ENCODE measurements at regions not wholly inside any gene's neighbourhood (a gene's known extent, or its start where the extent isn't known, plus 50 kb on each side); places are given as distances from the start of the nearest gene placed in this dataset.

- DNase-seq (ENCODE audit: low read depth) = no peak
- no peak for TF ChIP-seq CTCF (IDR thresholded peaks at IDR 0.05; ENCODE audit: low read depth, low read length, missing control alignments)
- no peak overlapping the region for H3K4me3 ChIP-seq (ENCODE audit: low read depth, low read length)
These were observed 182.7 kb downstream of the C7orf25 start for GRCh38 chr7:42729053-42729765.

DNA sequence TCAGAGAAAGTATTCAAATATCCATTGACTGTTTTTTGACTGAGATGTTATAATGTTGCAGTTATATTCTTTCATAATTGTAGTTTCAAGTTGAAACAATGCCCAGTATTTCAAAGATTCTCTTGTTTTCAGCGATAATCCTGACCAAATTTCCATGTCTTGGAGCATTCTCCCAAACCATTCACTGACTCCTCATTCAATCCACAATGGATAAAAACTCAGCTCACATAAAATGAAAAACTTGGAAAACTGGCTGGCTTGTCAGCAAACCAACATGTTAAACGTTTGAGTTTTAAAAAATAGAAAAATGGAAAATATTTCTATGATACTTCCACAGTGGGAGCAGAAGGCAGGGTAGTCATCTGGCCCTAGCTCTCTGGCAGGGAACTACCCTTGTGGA lies 184.4 kb downstream of the C7orf25 start:
- DNase-seq (ENCODE audit: low read depth) = no peak
- no peak overlapping the region for H3K4me3 ChIP-seq (ENCODE audit: low read depth, low read length)
- TF ChIP-seq CTCF (IDR thresholded peaks at IDR 0.05; ENCODE audit: low read depth, low read length, missing control alignments) = no peak

DNA sequence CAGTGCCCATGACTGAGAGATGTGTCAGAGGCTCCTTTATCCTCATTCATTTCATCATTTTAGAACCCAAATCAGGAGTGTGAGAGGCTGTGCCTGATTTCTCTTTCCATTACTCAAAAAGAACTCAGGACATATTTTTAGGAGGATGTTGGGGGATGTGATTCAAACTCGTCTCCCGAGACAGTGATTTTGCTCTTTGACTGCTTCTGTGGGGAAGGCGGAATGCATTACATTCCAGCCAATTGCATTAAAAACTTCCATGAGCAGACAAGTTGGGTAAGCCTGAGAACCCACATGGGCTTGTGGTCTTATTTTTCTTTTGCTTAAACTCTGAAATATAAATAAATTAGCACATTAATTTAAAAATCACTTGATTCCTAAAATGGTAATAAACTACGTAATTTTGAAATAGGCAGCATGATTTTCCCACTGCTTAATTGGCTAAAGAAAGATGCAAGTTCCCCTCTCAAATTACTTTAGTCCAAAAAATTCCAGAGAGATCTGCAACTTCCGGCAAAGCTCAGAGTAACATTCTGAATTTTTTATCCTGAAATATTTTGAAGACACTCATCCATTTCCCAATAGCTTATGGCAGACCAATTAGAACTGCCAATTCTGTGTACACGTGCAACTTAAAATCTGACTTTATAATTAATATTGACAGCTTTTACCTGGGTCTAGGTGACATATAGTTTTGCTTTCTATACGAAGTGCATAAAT lies 185.6 kb downstream of the C7orf25 start:
- H3K4me3 ChIP-seq (ENCODE audit: low read depth, low read length) = no peak overlapping the region
- no peak for TF ChIP-seq CTCF (IDR thresholded peaks at IDR 0.05; ENCODE audit: low read depth, low read length, missing control alignments)
- DNase-seq (ENCODE audit: low read depth) = no peak

DNA sequence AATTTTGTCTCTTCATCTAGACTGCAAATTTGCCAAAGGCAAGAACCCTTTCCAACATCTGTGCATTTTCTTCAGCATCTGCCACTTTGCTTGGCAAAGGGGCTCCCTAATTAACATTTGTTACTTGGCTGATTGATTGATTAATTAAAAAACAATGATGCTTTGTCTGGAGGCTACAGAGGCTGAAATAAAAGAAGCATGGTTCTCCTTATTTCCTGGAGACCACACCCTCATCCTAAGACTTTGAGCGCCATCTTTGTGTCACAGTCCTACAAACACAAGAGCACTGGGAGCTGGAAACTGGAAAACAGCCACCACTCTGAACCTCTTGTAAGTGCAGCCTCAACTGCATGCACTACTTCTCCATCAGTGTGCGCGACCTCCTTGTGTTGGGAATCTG lies 189.2 kb downstream of the C7orf25 start:
- H3K4me3 ChIP-seq (ENCODE audit: low read depth, low read length) = no peak overlapping the region
- no peak for DNase-seq (ENCODE audit: low read depth)
- TF ChIP-seq CTCF (IDR thresholded peaks at IDR 0.05; ENCODE audit: low read depth, low read length, missing control alignments) = no peak

GRCh38 chr7:42722198-42722597 lies 189.7 kb downstream of the C7orf25 start:
- no peak for TF ChIP-seq CTCF (IDR thresholded peaks at IDR 0.05; ENCODE audit: low read depth, low read length, missing control alignments)
- H3K4me3 ChIP-seq (ENCODE audit: low read depth, low read length) = no peak overlapping the region
- DNase-seq (ENCODE audit: low read depth) = no peak

- no peak for DNase-seq (ENCODE audit: low read depth)
- H3K4me3 ChIP-seq (ENCODE audit: low read depth, low read length) = no peak overlapping the region
- no peak for TF ChIP-seq CTCF (IDR thresholded peaks at IDR 0.05; ENCODE audit: low read depth, low read length, missing control alignments)
These were observed 190.7 kb downstream of the C7orf25 start for GRCh38 chr7:42720991-42721796.

Measured in GM12864 (cell line).